SK-N-SH treated with all-trans-retinoic acid at 6 μM for 48 hours (cell line): ENCODE measurements at regions not wholly inside any gene's neighbourhood (a gene's known extent, or its start where the extent isn't known, plus 50 kb on each side); places are given as distances from the start of the nearest gene placed in this dataset.

Experiments
- ESRRG ChIP-seq: fragments of 250-450 bp; sonication (Bioruptor Pico); IDR thresholded peaks from 2 replicates; pipeline ENCODE4 v1.6.1; 2021; ENCODE audit warnings: mild to moderate bottlenecking
- OSR1 ChIP-seq: fragments of 250-450 bp; sonication (Bioruptor Pico); IDR thresholded peaks from 2 replicates; pipeline ENCODE4 v1.8.0; 2022; ENCODE audit warnings: moderate library complexity, mild to moderate bottlenecking, inconsistent platforms
- PATZ1 ChIP-seq: fragments of 250-450 bp; sonication (Bioruptor Pico); IDR thresholded peaks from 2 replicates; pipeline ENCODE4 v1.8.0; 2020; ENCODE audit warnings: mild to moderate bottlenecking, moderate library complexity, borderline replicate concordance
- POU6F1 ChIP-seq: fragments of 250-450 bp; sonication (Bioruptor Pico); IDR thresholded peaks from 2 replicates; pipeline ENCODE4 v1.8.0; 2021; ENCODE audit warnings: low read depth, mild to moderate bottlenecking, moderate library complexity, borderline replicate concordance
- RARB ChIP-seq: fragments of 250-450 bp; sonication (Bioruptor Pico); IDR thresholded peaks from 2 replicates; pipeline ENCODE4 v1.8.0; 2021; ENCODE audit warnings: mild to moderate bottlenecking, moderate library complexity
- TOX ChIP-seq: fragments of 250-450 bp; sonication (Bioruptor Pico); IDR thresholded peaks from 2 replicates; pipeline ENCODE4 v1.8.0; 2021; ENCODE audit warnings: mild to moderate bottlenecking, moderate library complexity, borderline replicate concordance
- ZC3H10 ChIP-seq: fragments of 250-450 bp; sonication (Bioruptor Pico); IDR thresholded peaks from 2 replicates; pipeline ENCODE4 v1.5.1; 2021; ENCODE audit warnings: mild to moderate bottlenecking, moderate library complexity
- ZFP3 ChIP-seq: fragments of 250-450 bp; sonication (Bioruptor Pico); IDR thresholded peaks from 2 replicates; pipeline ENCODE4 v1.5.0; 2020; ENCODE audit warnings: mild to moderate bottlenecking, moderate library complexity
- ZFP30 ChIP-seq: fragments of 450-650 bp; formaldehyde crosslinking; IDR thresholded peaks from 2 replicates; pipeline ENCODE4 v1.5.0; 2022; ENCODE audit warnings: mild to moderate bottlenecking, moderate library complexity
- ZNF565 ChIP-seq: fragments of 450-650 bp; formaldehyde crosslinking; conservative IDR thresholded peaks from 2 replicates; pipeline ENCODE4 v1.5.0; 2020; ENCODE audit warnings: low read depth, mild to moderate bottlenecking, moderate library complexity
- ZNF70 ChIP-seq: fragments of 450-650 bp; formaldehyde crosslinking; IDR thresholded peaks from 2 replicates; pipeline ENCODE4 v1.5.0; 2020; ENCODE audit warnings: mild to moderate bottlenecking, moderate library complexity
- TF ChIP-seq, protein P1 (sequence below): fragments of 250-450 bp; sonication (Bioruptor Pico); IDR thresholded peaks from 2 replicates; pipeline ENCODE4 v1.5.1; 2020; ENCODE audit warnings: low read depth, mild to moderate bottlenecking, moderate library complexity

DNA sequence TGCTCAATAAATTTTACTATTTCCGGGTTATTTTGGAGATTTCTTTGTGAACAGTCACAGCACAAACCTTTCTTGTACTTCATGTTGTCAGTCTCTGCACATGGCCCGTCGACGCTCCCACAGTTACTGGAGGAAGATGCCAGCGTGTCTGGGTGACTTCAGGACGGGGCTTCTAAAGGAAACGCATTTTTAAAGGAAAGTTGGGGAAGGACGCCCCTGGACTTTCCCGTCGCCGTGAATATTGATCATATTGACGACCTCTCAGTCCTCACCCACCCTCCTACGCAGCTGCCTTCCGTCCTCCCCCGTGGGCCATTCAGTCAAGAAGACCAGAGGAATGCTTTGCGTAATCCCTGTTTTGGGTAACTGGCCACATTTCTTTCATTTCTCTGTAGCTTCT is 71.1 kb upstream of the SNTG2 start:
- TF ChIP-seq ZFP30 (CRISPR knock-in tag), result no peak
- TF ChIP-seq, protein P1, sequence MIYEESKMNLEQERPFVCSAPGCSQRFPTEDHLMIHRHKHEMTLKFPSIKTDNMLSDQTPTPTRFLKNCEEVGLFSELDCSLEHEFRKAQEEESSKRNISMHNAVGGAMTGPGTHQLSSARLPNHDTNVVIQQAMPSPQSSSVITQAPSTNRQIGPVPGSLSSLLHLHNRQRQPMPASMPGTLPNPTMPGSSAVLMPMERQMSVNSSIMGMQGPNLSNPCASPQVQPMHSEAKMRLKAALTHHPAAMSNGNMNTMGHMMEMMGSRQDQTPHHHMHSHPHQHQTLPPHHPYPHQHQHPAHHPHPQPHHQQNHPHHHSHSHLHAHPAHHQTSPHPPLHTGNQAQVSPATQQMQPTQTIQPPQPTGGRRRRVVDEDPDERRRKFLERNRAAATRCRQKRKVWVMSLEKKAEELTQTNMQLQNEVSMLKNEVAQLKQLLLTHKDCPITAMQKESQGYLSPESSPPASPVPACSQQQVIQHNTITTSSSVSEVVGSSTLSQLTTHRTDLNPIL, result no peak
- no peak for TF ChIP-seq POU6F1
- no peak for TF ChIP-seq ZNF565 (CRISPR knock-in tag)
- no peak for TF ChIP-seq ZC3H10 (CRISPR knock-in tag)
- TF ChIP-seq PATZ1 (CRISPR knock-in tag), result no peak
- no peak for TF ChIP-seq ZFP3 (CRISPR knock-in tag)
- no peak for TF ChIP-seq OSR1 (CRISPR knock-in tag)
- TF ChIP-seq ZNF70 (CRISPR knock-in tag), result no peak
- TF ChIP-seq RARB, result no peak
- TF ChIP-seq ESRRG, result no peak
- no peak for TF ChIP-seq TOX (CRISPR knock-in tag)
